ENCODE measurements at regions not wholly inside any gene's neighbourhood (a gene's known extent, or its start where the extent isn't known, plus 50 kb on each side); places are given as distances from the start of the nearest gene placed in this dataset.

DNA sequence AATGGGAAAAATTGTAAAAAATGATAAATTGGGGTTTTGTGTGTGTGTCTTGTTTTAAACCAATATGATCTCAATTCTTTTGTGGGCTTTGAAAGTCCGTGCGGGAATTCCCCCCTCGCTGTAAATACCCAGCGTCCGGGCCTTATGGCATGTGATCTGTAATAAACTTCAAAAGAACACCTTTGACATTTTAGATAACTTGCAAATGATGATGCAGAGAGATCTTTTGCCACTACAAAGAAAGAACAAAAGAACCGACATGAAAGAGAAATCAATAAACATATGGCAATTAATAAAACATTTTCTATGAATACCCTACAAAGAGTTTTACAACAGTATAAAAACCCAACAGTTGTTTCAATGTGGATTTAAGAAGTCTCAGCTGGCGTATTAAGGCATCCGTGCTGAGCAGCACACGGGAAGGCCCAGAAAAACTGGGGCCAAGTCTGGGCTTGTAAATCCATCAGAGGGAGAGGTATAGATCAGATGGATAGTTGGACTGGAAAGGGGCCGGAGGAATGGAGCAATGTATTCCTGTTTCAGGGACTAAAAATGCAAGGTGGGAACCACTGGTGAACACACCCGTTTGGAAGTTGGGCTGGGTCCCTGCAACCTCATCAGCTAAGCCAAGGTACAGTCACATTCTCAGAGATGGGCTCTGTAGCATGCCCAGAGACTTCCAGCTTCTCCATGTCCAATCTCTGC is 115.2 kb downstream of the IRX5 start:
- Histone ChIP-seq H2AFZ (ENCODE audit: control insufficient read depth, low read length) (no peak overlapping the region), H3K4me1 (ENCODE audit: control insufficient read depth, extremely low read depth, insufficient read depth, low read length) (no peaks in the 10 kb centered on the region), H3K4me2 (ENCODE audit: control insufficient read depth, extremely low read depth, insufficient read depth, low read depth, low read length) (no peak overlapping the region), H3K9me3 (ENCODE audit: control insufficient read depth, low read depth, low read length) (no peaks in the 10 kb centered on the region), H3K27me3 (ENCODE audit: control insufficient read depth, extremely low read depth, insufficient read depth, low read length) (no peaks in the 10 kb centered on the region), H3K79me2 (ENCODE audit: control insufficient read depth, insufficient read depth, low read length) (no peaks in the 10 kb centered on the region), H3K4me3 (ENCODE audit: control insufficient read depth in 2 of 3, extremely low read depth in 1 of 3, insufficient read depth in 2 of 3, low read depth in 1 of 3, low read length in 3 of 3) (no peak overlapping the region), H4K20me1 (ENCODE audit: control insufficient read depth, extremely low read depth, insufficient read depth, low read length) (no peaks in the 10 kb centered on the region), H3K9me1 (ENCODE audit: control insufficient read depth, extremely low read depth, insufficient read depth, low read length) (no peaks in the 10 kb centered on the region), H3K9ac (ENCODE audit: control insufficient read depth, extremely low read depth, insufficient read depth, low read length) (no peak overlapping the region), H3K27ac (ENCODE audit: control insufficient read depth, insufficient read depth, low read length) (no peak overlapping the region), H3K36me3 (ENCODE audit: control insufficient read depth in 2 of 2, extremely low read depth in 1 of 2, insufficient read depth in 2 of 2, low read length in 2 of 2) (no peaks in the 10 kb centered on the region)
- no peak for FAIRE-seq
- dilution Hi-C loops (cut with MboI; ENCODE audit: extremely low pct_ligation_motif_present, low sequenced_read_pairs), result loop anchor here (25.0 kb wide), 1 partner anchor 216 kb away; no protein-coding TSS in a partner anchor
- no peak for DNase-seq (ENCODE audit: low read depth, low spot score)
- no peak for TF ChIP-seq EZH2 (IDR thresholded peaks at IDR 0.05; ENCODE audit: low read length)
- TF ChIP-seq, protein P1, sequence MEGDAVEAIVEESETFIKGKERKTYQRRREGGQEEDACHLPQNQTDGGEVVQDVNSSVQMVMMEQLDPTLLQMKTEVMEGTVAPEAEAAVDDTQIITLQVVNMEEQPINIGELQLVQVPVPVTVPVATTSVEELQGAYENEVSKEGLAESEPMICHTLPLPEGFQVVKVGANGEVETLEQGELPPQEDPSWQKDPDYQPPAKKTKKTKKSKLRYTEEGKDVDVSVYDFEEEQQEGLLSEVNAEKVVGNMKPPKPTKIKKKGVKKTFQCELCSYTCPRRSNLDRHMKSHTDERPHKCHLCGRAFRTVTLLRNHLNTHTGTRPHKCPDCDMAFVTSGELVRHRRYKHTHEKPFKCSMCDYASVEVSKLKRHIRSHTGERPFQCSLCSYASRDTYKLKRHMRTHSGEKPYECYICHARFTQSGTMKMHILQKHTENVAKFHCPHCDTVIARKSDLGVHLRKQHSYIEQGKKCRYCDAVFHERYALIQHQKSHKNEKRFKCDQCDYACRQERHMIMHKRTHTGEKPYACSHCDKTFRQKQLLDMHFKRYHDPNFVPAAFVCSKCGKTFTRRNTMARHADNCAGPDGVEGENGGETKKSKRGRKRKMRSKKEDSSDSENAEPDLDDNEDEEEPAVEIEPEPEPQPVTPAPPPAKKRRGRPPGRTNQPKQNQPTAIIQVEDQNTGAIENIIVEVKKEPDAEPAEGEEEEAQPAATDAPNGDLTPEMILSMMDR (optimal IDR thresholded peaks at IDR 0.05 in 1 of 3, IDR thresholded peaks at IDR 0.05 in 1 of 3, conservative IDR thresholded peaks at IDR 0.05 in 1 of 3; ENCODE audit: extremely low read depth in 1 of 3, insufficient read depth in 2 of 3, low read length in 3 of 3), result no peak

GRCh38 chr16:55046513-55046912 is 115.8 kb downstream of the IRX5 start:
- Histone ChIP-seq H3K27ac (ENCODE audit: control insufficient read depth, insufficient read depth, low read length) (no peak overlapping the region), H3K4me1 (ENCODE audit: control insufficient read depth, extremely low read depth, insufficient read depth, low read length) (no peaks in the 10 kb centered on the region), H3K79me2 (ENCODE audit: control insufficient read depth, insufficient read depth, low read length) (no peaks in the 10 kb centered on the region), H4K20me1 (ENCODE audit: control insufficient read depth, extremely low read depth, insufficient read depth, low read length) (no peaks in the 10 kb centered on the region), H3K27me3 (ENCODE audit: control insufficient read depth, extremely low read depth, insufficient read depth, low read length) (no peaks in the 10 kb centered on the region), H3K36me3 (ENCODE audit: control insufficient read depth in 2 of 2, extremely low read depth in 1 of 2, insufficient read depth in 2 of 2, low read length in 2 of 2) (no peaks in the 10 kb centered on the region), H3K4me3 (ENCODE audit: control insufficient read depth in 2 of 3, extremely low read depth in 1 of 3, insufficient read depth in 2 of 3, low read depth in 1 of 3, low read length in 3 of 3) (no peak overlapping the region), H3K4me2 (ENCODE audit: control insufficient read depth, extremely low read depth, insufficient read depth, low read depth, low read length) (no peak overlapping the region), H3K9me3 (ENCODE audit: control insufficient read depth, low read depth, low read length) (no peaks in the 10 kb centered on the region), H2AFZ (ENCODE audit: control insufficient read depth, low read length) (no peak overlapping the region), H3K9me1 (ENCODE audit: control insufficient read depth, extremely low read depth, insufficient read depth, low read length) (no peaks in the 10 kb centered on the region), H3K9ac (ENCODE audit: control insufficient read depth, extremely low read depth, insufficient read depth, low read length) (no peak overlapping the region)
- TF ChIP-seq, protein P1 (optimal IDR thresholded peaks at IDR 0.05 in 1 of 3, IDR thresholded peaks at IDR 0.05 in 1 of 3, conservative IDR thresholded peaks at IDR 0.05 in 1 of 3; ENCODE audit: extremely low read depth in 1 of 3, insufficient read depth in 2 of 3, low read length in 3 of 3), result no peak
- no peak for TF ChIP-seq EZH2 (IDR thresholded peaks at IDR 0.05; ENCODE audit: low read length)
- FAIRE-seq, result no peak
- dilution Hi-C loops (cut with MboI; ENCODE audit: extremely low pct_ligation_motif_present, low sequenced_read_pairs), result loop anchor here (25.0 kb wide), 1 partner anchor 216 kb away; no protein-coding TSS in a partner anchor
- no peak for DNase-seq (ENCODE audit: low read depth, low spot score)
